ENCODE measurements at regions not wholly inside any gene's neighbourhood (a gene's known extent, or its start where the extent isn't known, plus 50 kb on each side); places are given as distances from the start of the nearest gene placed in this dataset.

DNA sequence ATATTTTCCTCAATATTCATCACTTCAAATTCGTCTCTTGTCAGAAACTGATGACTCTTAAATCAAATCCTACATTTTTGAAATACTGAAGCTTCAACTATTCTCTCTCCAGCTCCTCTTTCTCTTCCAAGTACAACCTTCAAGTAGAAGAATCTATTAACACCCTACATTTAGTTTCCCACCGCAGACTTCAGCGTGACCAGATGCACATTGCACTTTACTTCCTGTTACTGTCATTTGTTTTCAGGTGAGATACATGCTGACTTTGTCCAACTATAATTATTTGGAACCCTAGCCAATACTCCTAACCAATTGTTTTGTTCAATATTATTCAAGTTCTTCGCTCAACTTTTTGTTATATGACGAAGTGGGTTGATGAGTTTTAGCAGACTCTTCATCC, 116.0 kb downstream of the MRPL39 start:
- Histone ChIP-seq H3K79me2 (ENCODE audit: insufficient read depth, low read length) (no peaks in the 10 kb centered on the region), H2AFZ (ENCODE audit: low read length) (no peak overlapping the region), H3K4me3 (ENCODE audit: low read length, poor library complexity, severe bottlenecking) (no peak overlapping the region), H3K27me3 (ENCODE audit: insufficient read depth, low read length, poor library complexity, severe bottlenecking) (no peaks in the 10 kb centered on the region), H3K9me2 (replicated peaks; ENCODE audit: low read depth, low read length) (no peaks in the 10 kb centered on the region), H3K4me1 (ENCODE audit: insufficient read depth, low read length, poor library complexity, severe bottlenecking) (no peaks in the 10 kb centered on the region), H3K9ac (ENCODE audit: low read depth, low read length, poor library complexity, severe bottlenecking) (no peak overlapping the region), H3F3A (ENCODE audit: low read depth) (no peaks in the 10 kb centered on the region), H3K36me3 (ENCODE audit: insufficient read depth, low read length) (no peaks in the 10 kb centered on the region), H3K4me2 (ENCODE audit: low read depth, low read length, poor library complexity, severe bottlenecking) (no peak overlapping the region), H4K20me1 (ENCODE audit: insufficient read depth, low read length, poor library complexity, severe bottlenecking) (no peaks in the 10 kb centered on the region), H3K9me3 (ENCODE audit: insufficient read depth, low read depth, low read length) (no peaks in the 10 kb centered on the region)
- TF ChIP-seq, protein P1, sequence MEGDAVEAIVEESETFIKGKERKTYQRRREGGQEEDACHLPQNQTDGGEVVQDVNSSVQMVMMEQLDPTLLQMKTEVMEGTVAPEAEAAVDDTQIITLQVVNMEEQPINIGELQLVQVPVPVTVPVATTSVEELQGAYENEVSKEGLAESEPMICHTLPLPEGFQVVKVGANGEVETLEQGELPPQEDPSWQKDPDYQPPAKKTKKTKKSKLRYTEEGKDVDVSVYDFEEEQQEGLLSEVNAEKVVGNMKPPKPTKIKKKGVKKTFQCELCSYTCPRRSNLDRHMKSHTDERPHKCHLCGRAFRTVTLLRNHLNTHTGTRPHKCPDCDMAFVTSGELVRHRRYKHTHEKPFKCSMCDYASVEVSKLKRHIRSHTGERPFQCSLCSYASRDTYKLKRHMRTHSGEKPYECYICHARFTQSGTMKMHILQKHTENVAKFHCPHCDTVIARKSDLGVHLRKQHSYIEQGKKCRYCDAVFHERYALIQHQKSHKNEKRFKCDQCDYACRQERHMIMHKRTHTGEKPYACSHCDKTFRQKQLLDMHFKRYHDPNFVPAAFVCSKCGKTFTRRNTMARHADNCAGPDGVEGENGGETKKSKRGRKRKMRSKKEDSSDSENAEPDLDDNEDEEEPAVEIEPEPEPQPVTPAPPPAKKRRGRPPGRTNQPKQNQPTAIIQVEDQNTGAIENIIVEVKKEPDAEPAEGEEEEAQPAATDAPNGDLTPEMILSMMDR (conservative IDR thresholded peaks at IDR 0.05; ENCODE audit: low read length): no peak
- TF ChIP-seq EZH2phosphoT487 (IDR thresholded peaks at IDR 0.05; ENCODE audit: borderline replicate concordance): no peak

DNA sequence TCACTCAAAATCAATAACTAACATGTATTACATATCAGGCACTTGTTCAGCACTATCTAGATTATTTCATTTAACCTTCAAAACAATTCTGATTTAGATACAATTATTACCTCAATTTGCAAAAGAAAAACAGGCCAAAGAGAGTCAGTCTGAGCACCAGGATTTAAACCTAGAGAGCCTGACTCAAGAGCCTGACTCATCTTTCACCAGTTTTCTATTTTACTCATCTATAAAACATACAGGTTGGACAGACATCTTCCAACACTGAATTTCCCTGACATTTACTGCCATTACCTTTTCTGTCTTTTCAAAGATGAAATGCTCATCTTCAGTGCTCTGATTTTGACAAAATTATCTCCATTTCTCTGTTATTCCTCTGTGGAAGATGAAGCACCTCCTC, 116.5 kb downstream of the MRPL39 start:
- H3K9me2 ChIP-seq (replicated peaks; ENCODE audit: low read depth, low read length): no peaks in the 10 kb centered on the region
- no peak overlapping the region for H3K4me2 ChIP-seq (ENCODE audit: low read depth, low read length, poor library complexity, severe bottlenecking)
- no peaks in the 10 kb centered on the region for H4K20me1 ChIP-seq (ENCODE audit: insufficient read depth, low read length, poor library complexity, severe bottlenecking)
- no peak overlapping the region for H3K9ac ChIP-seq (ENCODE audit: low read depth, low read length, poor library complexity, severe bottlenecking)
- H3K79me2 ChIP-seq (ENCODE audit: insufficient read depth, low read length): no peaks in the 10 kb centered on the region
- no peak overlapping the region for H3K4me3 ChIP-seq (ENCODE audit: low read length, poor library complexity, severe bottlenecking)
- no peak overlapping the region for H2AFZ ChIP-seq (ENCODE audit: low read length)
- no peaks in the 10 kb centered on the region for H3F3A ChIP-seq (ENCODE audit: low read depth)
- H3K9me3 ChIP-seq (ENCODE audit: insufficient read depth, low read depth, low read length): no peaks in the 10 kb centered on the region
- H3K27me3 ChIP-seq (ENCODE audit: insufficient read depth, low read length, poor library complexity, severe bottlenecking): no peaks in the 10 kb centered on the region
- no peaks in the 10 kb centered on the region for H3K36me3 ChIP-seq (ENCODE audit: insufficient read depth, low read length)
- TF ChIP-seq, protein P1 (conservative IDR thresholded peaks at IDR 0.05; ENCODE audit: low read length): no peak
- TF ChIP-seq EZH2phosphoT487 (IDR thresholded peaks at IDR 0.05; ENCODE audit: borderline replicate concordance): no peak
- H3K4me1 ChIP-seq (ENCODE audit: insufficient read depth, low read length, poor library complexity, severe bottlenecking): no peaks in the 10 kb centered on the region

DNA sequence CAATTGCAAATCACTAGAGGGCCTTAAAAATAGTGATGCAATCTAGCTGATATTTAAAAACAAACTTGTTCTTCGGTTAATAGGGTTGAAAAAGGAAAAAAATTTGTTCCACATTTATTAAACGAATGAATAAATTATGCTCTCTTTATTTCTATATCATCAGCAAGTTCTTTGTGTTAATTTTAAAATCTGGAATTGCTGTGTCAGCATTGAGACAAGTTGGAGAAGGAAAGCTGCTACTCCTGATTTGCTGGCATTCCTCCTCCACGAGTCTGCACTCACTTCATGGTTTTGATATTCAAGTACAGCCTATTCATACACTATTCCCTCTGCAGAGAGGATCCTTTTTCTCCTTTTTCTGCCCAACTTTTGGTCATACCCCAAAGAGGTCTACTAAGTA, 117.6 kb downstream of the MRPL39 start:
- Histone ChIP-seq H3K27me3 (ENCODE audit: insufficient read depth, low read length, poor library complexity, severe bottlenecking) (no peaks in the 10 kb centered on the region), H3K9me2 (replicated peaks; ENCODE audit: low read depth, low read length) (no peaks in the 10 kb centered on the region), H3K4me3 (ENCODE audit: low read length, poor library complexity, severe bottlenecking) (no peak overlapping the region), H3K4me2 (ENCODE audit: low read depth, low read length, poor library complexity, severe bottlenecking) (no peak overlapping the region), H3K4me1 (ENCODE audit: insufficient read depth, low read length, poor library complexity, severe bottlenecking) (no peaks in the 10 kb centered on the region), H3K36me3 (ENCODE audit: insufficient read depth, low read length) (no peaks in the 10 kb centered on the region), H2AFZ (ENCODE audit: low read length) (no peak overlapping the region), H4K20me1 (ENCODE audit: insufficient read depth, low read length, poor library complexity, severe bottlenecking) (no peaks in the 10 kb centered on the region), H3K9me3 (ENCODE audit: insufficient read depth, low read depth, low read length) (no peaks in the 10 kb centered on the region), H3K9ac (ENCODE audit: low read depth, low read length, poor library complexity, severe bottlenecking) (no peak overlapping the region), H3K79me2 (ENCODE audit: insufficient read depth, low read length) (no peaks in the 10 kb centered on the region), H3F3A (ENCODE audit: low read depth) (no peaks in the 10 kb centered on the region)
- TF ChIP-seq, protein P1 (conservative IDR thresholded peaks at IDR 0.05; ENCODE audit: low read length): no peak
- no peak for TF ChIP-seq EZH2phosphoT487 (IDR thresholded peaks at IDR 0.05; ENCODE audit: borderline replicate concordance)

Measured in Loucy (cell line).